BJ (cell line): ENCODE measurements at regions not wholly inside any gene's neighbourhood (a gene's known extent, or its start where the extent isn't known, plus 50 kb on each side); places are given as distances from the start of the nearest gene placed in this dataset.

Experiments
- CTCF ChIA-PET: fragments of 350-600 bp; formaldehyde crosslinking; extraction: SDS; loops from one replicate; lab custom pipeline; 2021; ENCODE audit warnings: antibody characterized with exemption, inconsistent platforms; lab: Yijun Ruan, JAX
- POLR2A ChIA-PET: fragments of 300-600 bp; sonication (Branson Sonifier 250); formaldehyde crosslinking; extraction: SDS; loops from one replicate; lab custom pipeline; 2021; ENCODE audit warnings: antibody characterized with exemption; lab: Charles Lee
- DNase-seq: peaks from one replicate; pipeline ENCODE4 v3.0.0-alpha.2; 2011; ENCODE audit warnings: low read depth
- H3K27me3 ChIP-seq: 2 replicates; pipeline ENCODE4 v1.6.0; 2011; ENCODE audit warnings: low read length; ENCODE audit not compliant: control insufficient read depth, insufficient read depth
- H3K36me3 ChIP-seq: 2 replicates; pipeline ENCODE4 v1.5.1; 2011; ENCODE audit warnings: low read length; ENCODE audit not compliant: control insufficient read depth, insufficient read depth
- H3K4me3 ChIP-seq: 2 replicates; pipeline ENCODE4 v1.5.1; 2011; ENCODE audit warnings: low read depth, mild to moderate bottlenecking, control low read depth, low read length
- TF ChIP-seq, protein P1 (sequence below): IDR thresholded peaks from 2 replicates; pipeline ENCODE4 v1.5.1; 2011; ENCODE audit warnings: low read depth, mild to moderate bottlenecking, control low read depth, inconsistent platforms, low read length, moderate library complexity; ENCODE audit not compliant: insufficient read depth

DNA sequence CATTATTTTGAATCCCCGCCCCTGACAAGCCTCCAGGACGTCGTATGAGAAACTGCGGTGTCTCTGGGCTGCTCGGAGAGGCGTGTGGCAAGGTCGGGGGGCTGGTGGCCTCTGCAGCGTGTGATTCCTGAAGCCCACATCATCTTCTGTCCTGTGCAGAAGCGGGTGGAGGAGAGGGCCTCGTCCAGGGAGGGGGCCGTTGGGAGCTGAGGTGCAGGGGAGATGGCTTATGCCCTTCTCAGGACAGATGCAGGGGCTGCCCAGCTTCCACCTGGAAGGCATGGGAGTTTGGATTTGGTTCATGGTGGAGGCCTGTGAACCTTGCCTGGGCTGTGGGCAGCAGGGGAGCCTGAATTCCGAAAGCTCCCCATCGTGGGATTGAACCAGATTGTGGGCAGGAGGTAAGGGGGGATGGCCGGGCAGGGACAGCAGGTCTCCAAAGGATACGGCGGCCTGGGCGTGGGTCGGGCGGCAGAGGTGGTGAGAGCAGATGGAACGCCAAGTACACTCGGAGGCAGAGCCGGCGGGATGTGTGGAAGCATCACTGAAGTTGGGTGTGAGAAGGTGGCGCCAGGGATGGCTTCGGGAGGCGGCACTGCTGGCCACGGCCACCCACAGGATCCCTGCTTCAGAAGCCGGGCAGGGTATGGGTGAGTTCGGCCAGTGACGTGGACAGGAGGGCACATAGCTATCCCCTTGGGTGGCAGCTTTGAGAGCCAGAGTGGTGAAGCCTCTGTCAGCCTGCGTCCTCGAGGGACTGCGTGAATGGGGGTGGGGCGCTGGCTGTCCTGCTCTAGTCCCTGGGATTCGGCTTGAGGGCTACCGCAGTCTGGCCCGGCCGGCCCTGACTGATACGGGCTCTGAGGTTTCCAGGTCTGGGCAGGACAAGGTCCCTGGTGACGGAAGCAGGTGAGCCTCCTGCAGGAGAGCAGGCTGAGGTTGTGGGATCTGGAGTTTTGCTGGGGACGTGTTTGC lies 76.3 kb upstream of the ADRA2C start:
- no peak overlapping the region for H3K4me3 ChIP-seq
- POLR2A ChIA-PET: no interaction called here
- TF ChIP-seq, protein P1, sequence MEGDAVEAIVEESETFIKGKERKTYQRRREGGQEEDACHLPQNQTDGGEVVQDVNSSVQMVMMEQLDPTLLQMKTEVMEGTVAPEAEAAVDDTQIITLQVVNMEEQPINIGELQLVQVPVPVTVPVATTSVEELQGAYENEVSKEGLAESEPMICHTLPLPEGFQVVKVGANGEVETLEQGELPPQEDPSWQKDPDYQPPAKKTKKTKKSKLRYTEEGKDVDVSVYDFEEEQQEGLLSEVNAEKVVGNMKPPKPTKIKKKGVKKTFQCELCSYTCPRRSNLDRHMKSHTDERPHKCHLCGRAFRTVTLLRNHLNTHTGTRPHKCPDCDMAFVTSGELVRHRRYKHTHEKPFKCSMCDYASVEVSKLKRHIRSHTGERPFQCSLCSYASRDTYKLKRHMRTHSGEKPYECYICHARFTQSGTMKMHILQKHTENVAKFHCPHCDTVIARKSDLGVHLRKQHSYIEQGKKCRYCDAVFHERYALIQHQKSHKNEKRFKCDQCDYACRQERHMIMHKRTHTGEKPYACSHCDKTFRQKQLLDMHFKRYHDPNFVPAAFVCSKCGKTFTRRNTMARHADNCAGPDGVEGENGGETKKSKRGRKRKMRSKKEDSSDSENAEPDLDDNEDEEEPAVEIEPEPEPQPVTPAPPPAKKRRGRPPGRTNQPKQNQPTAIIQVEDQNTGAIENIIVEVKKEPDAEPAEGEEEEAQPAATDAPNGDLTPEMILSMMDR: no peak
- H3K27me3 ChIP-seq: peaks cover 3% of the 10 kb centered on the region
- CTCF ChIA-PET: no interaction called here
- no peak for DNase-seq
- no peaks in the 10 kb centered on the region for H3K36me3 ChIP-seq

DNA sequence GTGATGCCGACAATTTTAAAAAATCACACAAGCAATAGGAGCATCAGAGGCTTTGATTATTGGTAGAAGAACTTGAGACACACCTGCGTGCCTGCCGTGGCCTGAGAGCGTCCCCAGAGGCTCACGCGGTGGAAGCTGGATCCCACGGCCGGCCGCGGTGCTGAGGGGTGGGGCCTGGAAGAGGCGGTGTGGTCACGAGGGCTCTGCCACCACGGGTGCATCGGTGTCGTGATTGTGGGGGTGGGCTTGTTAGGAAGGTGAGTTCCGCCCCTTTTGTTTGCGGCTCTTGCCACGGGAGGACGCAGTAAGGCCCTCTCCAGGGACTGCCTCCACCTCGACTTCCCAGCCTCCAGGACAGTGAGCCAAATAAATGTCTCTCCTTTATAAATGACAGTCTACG lies 77.2 kb upstream of the ADRA2C start:
- DNase-seq: no peak
- TF ChIP-seq, protein P1: no peak
- CTCF ChIA-PET: no interaction called here
- POLR2A ChIA-PET: no interaction called here
- H3K4me3 ChIP-seq: no peak overlapping the region
- no peaks in the 10 kb centered on the region for H3K36me3 ChIP-seq
- H3K27me3 ChIP-seq: peaks cover 3% of the 10 kb centered on the region

DNA sequence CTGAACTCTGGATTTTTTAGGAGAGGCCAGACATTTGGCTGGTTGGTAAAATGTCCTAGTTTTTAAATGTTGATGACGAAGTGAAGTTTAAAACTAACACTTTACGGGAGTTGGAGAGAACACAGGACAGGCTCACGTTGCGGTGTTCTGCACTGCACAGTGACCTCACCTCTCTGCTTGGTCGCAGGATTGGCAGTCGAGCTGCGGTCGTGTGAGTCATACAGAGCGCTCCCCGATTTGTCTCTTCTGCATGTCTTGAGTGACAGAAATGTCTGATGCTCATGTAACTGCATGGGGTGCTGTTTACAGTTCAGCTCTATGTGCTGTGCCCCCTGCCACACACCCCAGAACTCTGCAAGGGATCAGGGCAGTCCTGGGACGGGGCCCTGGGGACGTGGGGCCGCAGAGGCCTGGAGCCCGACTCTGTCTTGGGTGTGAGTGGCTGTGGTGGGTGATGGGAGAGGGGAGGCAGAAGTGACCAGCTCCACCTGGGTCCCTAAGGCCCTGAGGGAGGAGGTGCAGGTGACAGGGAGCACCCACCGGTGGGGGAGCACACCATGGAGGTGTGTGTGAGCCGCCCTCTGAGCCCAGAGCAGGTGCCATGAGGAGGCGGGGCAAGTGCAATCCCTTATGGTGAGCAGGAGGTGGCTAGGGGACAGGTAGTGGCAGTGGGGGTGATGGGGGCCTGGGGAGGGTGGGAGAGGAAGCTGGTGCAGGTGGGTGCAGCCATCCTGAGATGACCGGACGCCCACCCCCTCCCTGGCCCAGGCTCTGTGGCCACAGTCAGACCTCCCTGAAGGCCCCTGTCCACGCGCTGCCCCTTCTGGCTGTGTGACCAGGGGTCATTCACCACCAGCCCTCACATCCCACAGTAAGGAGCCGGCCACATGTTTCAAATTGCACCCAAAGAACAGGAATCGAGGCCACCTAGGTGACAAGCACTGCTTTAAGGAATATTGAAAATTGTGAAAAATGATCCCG lies 77.9 kb upstream of the ADRA2C start:
- CTCF ChIA-PET: no interaction called here
- Histone ChIP-seq H3K4me3 (no peak overlapping the region), H3K27me3 (peaks cover 3% of the 10 kb centered on the region), H3K36me3 (no peaks in the 10 kb centered on the region)
- TF ChIP-seq, protein P1: no peak
- POLR2A ChIA-PET: no interaction called here
- no peak for DNase-seq

DNA sequence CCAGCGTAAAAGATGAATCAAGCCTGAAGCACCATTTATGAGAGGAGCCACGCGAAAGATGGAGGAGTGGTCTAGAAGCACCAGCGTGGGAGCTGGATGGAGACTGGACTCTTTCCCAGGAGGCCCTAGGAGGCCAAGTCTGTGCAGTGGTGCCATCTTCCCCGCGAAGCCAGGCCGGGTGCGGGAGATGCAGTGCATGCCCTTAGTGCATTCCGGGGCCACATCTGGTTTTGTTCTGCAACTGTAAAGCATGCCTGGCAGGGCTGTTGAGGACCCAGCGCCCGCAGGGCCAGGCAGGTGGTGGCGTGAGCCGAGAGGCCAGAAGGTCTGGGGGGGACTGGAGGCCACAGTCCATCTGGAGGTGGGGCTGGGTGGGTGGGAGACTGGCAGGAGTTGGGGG lies 78.6 kb upstream of the ADRA2C start:
- Histone ChIP-seq H3K36me3 (no peaks in the 10 kb centered on the region), H3K4me3 (no peak overlapping the region), H3K27me3 (peaks cover 3% of the 10 kb centered on the region; the same call in 1 of the 2 replicates)
- CTCF ChIA-PET: no interaction called here
- POLR2A ChIA-PET: no interaction called here
- TF ChIP-seq, protein P1: no peak
- no peak for DNase-seq

DNA sequence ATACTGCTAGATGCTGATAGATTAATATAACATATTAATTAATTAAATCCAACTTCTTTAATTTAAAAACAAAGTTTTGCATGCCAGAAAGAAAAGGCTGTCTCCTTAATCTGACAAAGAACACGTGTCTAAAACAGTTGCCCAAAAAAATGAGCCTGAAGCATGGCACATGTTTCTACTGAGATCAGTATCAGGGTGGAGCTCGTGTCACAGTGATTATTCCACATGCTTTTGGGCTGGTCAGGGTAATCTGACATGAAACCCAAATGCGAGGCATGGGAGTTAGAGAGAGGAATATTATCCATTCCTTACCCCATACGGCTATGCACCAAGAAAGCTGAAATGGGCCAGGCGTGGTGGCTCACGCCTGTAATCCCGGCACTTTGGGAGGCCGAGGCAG lies 79.4 kb upstream of the ADRA2C start:
- ChIA-PET POLR2A (no interaction called here), CTCF (no interaction called here)
- H3K4me3 ChIP-seq: no peak overlapping the region
- TF ChIP-seq, protein P1: no peak
- peaks cover 3% of the 10 kb centered on the region; the same call in 1 of the 2 replicates for H3K27me3 ChIP-seq
- no peaks in the 10 kb centered on the region for H3K36me3 ChIP-seq
- DNase-seq: no peak
